Stimulated activated CD8-positive, alpha-beta memory T cell treated with anti-CD3 and anti-CD28 coated beads, Interleukin-4, amount 100 ng/mL, for 24 hours (primary cell): ENCODE measurements at regions not wholly inside any gene's neighbourhood (a gene's known extent, or its start where the extent isn't known, plus 50 kb on each side); places are given as distances from the start of the nearest gene placed in this dataset.
"Not testable (repeated sequence)": the region's sequence is repeated elsewhere in the genome, so short reads cannot be mapped to it uniquely, and the experiment has no call there.

Experiments
- DNase-seq: peaks from one replicate; pipeline ENCODE4 v3.0.0-alpha.2; 2020; ENCODE audit warnings: low read depth

DNA sequence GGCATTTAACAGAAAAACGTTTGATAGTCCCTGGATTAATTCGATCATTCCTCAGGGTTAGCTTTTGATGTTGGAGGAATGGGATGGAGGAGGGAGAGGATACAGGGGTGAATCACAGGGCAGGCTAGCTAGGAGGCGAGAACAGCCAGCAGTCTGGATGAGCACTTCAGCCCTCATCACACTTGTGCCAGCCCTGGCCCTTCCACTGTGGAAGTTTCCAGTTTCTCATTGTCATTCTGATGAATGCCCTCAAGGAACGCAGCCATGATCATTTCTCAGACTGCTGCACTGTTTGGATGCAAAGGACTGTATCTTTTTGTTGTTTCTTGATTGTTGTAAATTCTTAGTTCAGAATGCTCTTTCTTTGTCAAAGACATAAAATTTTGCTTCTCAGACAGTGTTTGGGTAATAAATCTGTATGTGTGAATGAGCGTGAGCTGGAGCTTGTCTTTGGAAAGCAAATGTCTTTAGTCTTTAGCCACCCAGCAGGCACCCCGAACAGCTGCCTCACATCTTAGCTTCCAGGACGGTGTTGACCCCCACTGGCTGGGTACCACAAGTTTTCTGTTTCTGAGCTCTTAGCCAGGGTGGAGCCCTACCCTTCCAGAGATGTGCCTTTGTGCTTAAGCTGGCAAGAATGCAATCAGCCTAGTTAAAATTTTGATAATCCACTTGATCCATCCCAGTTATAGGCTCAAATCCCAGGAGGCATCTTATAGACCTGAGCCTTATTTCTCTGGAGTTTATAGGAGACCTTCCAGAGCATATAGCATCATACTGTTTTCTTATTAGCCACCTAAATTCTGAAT is 121.1 kb downstream of the PDCD6IP start:
- DNase-seq = no peak

DNA sequence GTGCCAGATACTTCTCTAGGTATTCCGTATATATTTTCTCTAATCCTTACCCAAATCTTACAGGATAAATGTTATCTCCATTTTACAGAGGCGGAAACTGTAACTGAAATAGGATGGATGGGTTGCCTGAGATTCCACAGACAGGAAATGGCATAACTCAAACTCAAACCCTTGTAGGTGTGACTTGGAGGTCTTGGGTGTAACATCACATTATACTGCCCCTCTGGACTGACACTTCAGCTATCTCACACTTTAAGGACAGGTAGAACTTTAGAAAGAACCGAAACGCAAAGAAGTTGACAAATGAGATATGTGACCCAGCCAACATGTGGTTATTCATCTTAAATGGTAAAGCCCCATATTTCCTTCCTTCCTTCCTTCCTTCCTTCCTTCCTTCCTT is 122.1 kb downstream of the PDCD6IP start:
- no peak for DNase-seq

- DNase-seq = no peak
These were observed 123.2 kb downstream of the PDCD6IP start for GRCh38 chr3:33921608-33922007.

DNA sequence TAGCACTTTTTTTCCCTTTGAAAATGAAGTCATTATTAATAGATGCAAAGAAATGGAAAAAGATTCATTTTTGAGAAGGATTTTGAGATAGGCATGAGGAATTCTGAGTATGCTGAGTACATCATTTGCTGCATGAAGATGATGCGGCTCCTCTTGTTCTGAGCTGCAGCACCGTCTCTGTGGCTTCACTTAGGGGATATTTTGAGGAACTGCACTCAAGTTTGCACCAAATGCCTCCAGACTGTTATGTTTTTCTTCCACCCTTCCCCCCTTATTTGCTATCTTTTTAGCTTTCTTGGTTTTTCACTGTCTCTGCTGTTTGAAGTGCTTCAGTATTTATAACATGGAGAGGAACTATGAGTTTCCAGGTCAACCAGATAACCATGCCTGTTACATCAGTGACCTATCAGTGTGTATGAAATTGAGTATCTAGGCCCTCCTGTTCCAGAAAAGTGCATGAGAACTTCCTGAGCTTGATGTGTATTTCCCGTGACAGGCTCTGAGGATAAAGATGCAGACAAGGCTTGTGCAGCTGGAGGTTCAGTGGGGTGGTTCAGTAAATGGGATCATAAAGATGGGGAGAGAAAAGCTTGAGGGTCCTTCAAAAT is 128.7 kb downstream of the PDCD6IP start:
- no peak for DNase-seq

- no peak for DNase-seq
These were observed 131.4 kb downstream of the PDCD6IP start for GRCh38 chr3:33929813-33930212.

GRCh38 chr3:33931512-33931911 is 133.1 kb downstream of the PDCD6IP start:
- DNase-seq = no peak

DNA sequence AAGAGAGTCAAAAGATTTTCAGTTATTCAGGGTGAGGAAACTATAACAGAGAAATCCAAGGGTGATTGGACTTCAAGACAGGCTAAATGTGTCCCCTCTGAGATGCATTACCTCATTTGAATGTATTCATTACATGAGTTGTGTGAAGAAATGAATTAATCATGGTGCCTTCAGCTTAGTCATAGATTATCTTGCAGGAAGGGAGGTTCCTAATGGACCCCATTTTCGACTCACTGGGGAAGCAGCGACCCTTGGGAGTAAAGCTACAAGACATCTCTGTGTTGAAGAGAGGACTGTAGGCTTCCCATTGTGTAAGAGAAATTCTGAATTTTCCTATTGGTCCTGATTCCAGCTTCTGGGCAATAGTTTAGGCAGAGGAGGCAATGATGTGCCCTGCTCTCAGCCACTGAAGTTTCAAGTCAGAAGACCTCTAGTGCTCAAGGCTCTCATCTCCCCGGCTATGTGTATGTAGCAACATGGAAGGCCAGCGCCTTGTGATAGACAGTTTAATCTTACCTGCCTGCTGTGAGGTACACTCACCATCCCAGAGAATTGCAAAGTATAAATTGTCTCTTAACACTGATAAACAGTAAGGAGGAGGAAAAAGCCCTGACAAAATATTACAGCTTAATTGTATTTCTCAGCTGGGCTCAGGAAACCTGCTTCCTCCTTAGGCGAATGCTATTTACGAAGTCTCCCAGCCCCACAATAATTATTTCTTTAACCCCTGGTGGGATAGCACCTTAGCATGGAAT is 133.8 kb downstream of the PDCD6IP start:
- no peak for DNase-seq

- no peak for DNase-seq
These were observed 137.9 kb downstream of the PDCD6IP start for GRCh38 chr3:33936171-33936920.

- no peak for DNase-seq
These were observed 138.6 kb downstream of the PDCD6IP start for GRCh38 chr3:33936921-33937525.

DNA sequence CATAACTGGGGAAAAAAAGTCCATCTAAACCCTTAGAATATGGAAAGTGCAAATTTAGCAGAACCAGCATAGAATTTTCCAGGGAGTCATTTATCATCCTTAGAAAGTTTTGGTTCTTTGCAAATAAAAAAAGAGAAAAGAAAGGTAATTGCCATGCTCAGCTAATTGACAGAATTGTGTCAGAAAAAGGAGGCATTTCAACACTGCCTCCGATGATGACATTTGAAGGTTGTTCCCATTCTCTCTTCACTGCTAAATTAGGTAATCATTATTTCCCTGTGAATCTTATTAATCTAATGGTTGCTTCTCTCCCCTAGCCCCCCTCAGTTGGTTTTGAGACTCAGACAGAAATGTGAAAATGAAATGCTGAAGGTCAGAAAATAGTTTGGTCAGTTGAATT is 139.2 kb downstream of the PDCD6IP start:
- no peak for DNase-seq

DNA sequence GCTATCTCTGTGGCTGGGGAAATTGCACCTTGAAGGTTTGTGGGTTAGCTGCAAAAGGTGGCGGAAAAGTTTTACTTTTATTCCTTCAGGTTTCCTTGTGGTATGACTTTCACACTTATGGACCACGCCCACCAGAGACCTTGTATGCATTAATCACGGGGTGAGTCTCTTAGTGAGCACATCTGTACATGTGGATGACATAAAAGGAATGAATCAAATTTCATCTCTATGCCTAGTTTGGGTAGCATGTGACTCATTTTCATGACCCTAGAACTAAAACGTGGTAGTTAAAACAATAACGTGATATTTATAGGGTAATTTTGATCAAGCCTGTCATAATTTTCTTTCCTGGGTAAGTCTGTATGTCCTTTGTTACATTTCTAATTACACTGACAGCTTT is 141.7 kb downstream of the PDCD6IP start:
- DNase-seq = no peak

GRCh38 chr3:33940736-33941135 is 142.3 kb downstream of the PDCD6IP start:
- DNase-seq = no peak

DNA sequence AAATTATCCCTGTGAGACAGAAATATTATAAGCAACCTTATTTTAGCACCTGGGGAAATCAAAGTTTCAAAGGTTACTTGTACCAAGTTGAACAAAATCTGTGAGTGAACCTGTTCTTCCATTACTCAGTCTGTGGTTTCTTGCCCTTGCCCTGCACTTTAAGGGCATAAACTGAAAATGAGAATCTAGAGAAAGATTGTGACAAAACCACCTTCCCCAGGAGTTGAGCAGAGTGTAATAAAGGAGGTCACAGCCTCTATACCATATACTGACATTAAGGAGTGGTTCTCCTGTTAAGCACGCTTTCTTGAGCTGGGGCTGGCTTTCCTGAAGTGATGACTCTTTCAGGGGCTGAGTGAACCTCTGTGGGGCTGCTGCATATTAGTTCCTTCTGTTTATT is 143.4 kb downstream of the PDCD6IP start:
- no peak for DNase-seq

GRCh38 chr3:33942483-33943150 is 144.2 kb downstream of the PDCD6IP start:
- DNase-seq = no peak

DNA sequence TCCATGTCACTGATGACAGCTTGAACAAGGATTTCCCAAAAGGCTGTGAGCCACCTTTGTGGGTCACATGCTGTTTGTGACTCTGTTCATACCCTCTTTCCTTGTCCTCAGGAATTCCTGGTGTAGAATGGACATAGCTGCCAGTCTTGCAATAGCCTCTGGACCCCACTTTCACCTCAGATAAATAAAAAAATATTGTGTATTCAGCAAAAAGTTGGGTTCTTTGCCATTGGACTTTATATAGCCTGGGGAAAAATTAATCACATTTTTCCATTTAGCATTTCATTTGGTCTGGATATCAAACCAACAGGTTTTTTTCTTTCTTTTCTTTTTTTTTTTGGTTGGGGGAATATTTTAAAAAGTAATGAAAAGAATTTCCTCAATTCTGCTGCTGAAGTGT is 144.8 kb downstream of the PDCD6IP start:
- no peak for DNase-seq

DNA sequence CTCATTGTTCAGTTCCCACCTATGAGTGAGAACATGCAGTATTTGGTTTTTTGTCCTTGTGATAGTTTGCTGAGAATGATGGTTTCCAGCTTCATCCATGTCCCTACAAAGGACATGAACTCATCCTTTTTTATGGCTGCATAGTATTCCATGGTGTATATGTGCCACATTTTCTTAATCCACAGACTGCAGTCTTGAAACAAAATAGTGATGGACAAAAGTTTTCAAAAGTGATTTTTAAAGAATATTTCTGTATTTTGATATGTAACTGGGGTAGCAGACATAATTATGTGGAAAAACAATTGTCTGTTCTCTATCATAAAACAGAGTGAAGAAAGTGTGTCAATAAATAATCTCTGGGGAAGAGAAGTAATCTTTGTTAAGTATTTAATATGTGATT is 148.2 kb downstream of the PDCD6IP start:
- DNase-seq = not testable (repeated sequence)

- DNase-seq = no peak
These were observed 149.1 kb downstream of the PDCD6IP start for GRCh38 chr3:33947272-33948195.

GRCh38 chr3:33949074-33949473 is 150.6 kb downstream of the PDCD6IP start:
- no peak for DNase-seq

GRCh38 chr3:33954956-33955355 is 156.5 kb downstream of the PDCD6IP start:
- no peak for DNase-seq

DNA sequence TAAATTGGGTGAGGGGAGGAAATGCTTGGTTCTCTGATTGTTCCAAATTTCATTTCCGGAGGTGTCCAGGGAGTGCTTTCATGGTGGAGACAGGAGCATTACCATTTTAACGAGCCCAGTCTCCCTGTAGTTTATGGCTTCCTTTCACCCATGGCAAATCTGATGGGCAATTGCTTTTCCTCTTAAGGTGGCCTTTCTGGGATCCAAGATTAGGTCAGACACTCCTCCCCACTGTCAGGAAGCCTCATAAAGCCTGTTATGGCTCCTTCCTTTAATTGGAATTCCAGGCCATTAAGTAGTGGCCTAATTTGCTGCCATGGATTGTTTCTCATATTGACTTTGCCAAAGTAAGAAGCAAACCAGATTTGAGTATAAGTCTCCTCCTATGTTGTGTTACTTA is 157.8 kb downstream of the PDCD6IP start:
- no peak for DNase-seq
